ENCODE measurements at regions not wholly inside any gene's neighbourhood (a gene's known extent, or its start where the extent isn't known, plus 50 kb on each side); places are given as distances from the start of the nearest gene placed in this dataset.

DNA sequence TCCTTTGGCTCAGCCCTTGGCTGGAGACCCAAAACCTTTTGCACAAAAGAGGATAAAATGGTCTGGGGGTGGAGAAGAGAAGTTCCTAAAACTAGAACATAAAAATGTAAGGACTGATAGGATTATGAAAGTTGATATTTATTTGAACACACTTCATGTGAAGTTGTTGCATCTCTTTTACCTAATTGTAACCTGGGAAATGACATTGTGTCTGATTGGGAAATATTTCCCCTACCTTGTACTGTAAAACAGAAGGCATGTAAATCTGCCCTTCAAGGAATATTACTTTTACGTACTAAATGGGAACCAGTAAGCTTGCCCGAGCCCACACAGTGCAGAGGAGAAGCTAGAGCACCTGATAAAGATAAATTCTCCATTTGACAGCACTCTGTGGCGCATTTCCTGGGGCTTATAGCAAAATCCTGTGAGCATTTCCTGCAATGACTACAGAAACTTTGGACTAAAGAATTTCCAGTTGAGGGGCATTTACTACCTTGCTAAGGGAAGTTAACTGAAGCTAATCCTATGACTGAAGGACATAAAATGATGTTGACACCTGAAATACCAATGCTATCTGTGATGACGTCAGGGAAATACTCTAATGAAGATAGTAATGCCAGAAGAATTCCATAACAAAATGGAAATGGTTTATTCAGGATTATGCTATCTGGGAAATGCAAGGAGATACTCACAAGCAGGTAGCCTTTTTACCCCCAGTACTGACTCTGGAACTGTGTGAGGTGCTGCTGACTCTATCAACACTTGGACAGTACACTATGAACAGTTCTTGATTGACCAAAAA lies 78.3 kb upstream of the LIFR start:
- no peaks in the 10 kb centered on the region for H3K36me3 ChIP-seq (ENCODE audit: insufficient read depth, low read length)
- no peak overlapping the region for H3K4me3 ChIP-seq (ENCODE audit: low read depth, low read length, poor library complexity, severe bottlenecking)
- no peak overlapping the region for H3K9ac ChIP-seq (ENCODE audit: low read length)
- no peaks in the 10 kb centered on the region for H3K79me2 ChIP-seq (ENCODE audit: insufficient read depth, low read length)
- no peaks in the 10 kb centered on the region for H3K4me1 ChIP-seq (ENCODE audit: insufficient read depth, low read length, severe bottlenecking)
- H3F3A ChIP-seq (ENCODE audit: insufficient read depth, low read length) = no peaks in the 10 kb centered on the region
- no peak overlapping the region for H3K27ac ChIP-seq (ENCODE audit: low read depth, low read length, poor library complexity, severe bottlenecking)
- TF ChIP-seq EZH2 (IDR thresholded peaks at IDR 0.05; ENCODE audit: borderline replicate concordance, low read length) = no peak
- TF ChIP-seq, protein P1, sequence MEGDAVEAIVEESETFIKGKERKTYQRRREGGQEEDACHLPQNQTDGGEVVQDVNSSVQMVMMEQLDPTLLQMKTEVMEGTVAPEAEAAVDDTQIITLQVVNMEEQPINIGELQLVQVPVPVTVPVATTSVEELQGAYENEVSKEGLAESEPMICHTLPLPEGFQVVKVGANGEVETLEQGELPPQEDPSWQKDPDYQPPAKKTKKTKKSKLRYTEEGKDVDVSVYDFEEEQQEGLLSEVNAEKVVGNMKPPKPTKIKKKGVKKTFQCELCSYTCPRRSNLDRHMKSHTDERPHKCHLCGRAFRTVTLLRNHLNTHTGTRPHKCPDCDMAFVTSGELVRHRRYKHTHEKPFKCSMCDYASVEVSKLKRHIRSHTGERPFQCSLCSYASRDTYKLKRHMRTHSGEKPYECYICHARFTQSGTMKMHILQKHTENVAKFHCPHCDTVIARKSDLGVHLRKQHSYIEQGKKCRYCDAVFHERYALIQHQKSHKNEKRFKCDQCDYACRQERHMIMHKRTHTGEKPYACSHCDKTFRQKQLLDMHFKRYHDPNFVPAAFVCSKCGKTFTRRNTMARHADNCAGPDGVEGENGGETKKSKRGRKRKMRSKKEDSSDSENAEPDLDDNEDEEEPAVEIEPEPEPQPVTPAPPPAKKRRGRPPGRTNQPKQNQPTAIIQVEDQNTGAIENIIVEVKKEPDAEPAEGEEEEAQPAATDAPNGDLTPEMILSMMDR (IDR thresholded peaks at IDR 0.05; ENCODE audit: low read length) = no peak
- no peaks in the 10 kb centered on the region for H3K9me2 ChIP-seq (ENCODE audit: low read depth, low read length)
- no peak overlapping the region for H2AFZ ChIP-seq (ENCODE audit: low read length)
- H4K20me1 ChIP-seq (ENCODE audit: insufficient read depth, low read length) = no peaks in the 10 kb centered on the region
- H3K9me3 ChIP-seq (ENCODE audit: low read length) = 0 out of 2 replicates have a peak, but pooled peaks cover 5% of the 10 kb centered on the region
- no peak overlapping the region for H3K4me2 ChIP-seq (ENCODE audit: low read length)
- no peaks in the 10 kb centered on the region for H3K27me3 ChIP-seq (ENCODE audit: insufficient read depth, low read length)

DNA sequence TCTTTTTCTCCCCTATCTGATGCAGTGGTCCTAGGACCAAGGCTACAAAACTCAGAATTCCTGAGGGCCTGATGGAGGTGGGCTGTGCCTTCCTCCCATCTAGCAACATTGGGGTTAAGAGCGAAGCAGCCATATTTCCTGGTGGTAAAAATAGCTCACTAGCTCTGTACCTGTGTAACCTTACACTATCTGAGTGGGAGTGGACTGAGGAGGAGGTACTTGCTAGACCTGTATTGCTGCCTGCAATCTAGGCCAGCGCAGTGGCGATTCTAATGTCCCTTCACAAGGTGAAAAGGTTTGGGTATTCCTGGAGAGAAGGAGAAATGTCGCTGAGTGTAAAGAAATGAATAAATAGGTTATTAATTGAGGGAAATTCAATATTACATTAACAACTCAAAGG lies 80.2 kb upstream of the LIFR start:
- Histone ChIP-seq H3K36me3 (ENCODE audit: insufficient read depth, low read length) (no peaks in the 10 kb centered on the region), H3K9me2 (ENCODE audit: low read depth, low read length) (no peaks in the 10 kb centered on the region), H3K4me3 (ENCODE audit: low read depth, low read length, poor library complexity, severe bottlenecking) (no peak overlapping the region), H4K20me1 (ENCODE audit: insufficient read depth, low read length) (no peaks in the 10 kb centered on the region), H2AFZ (ENCODE audit: low read length) (no peak overlapping the region), H3F3A (ENCODE audit: insufficient read depth, low read length) (no peaks in the 10 kb centered on the region), H3K4me2 (ENCODE audit: low read length) (no peak overlapping the region), H3K9me3 (ENCODE audit: low read length) (0 out of 2 replicates have a peak, but pooled peaks cover 5% of the 10 kb centered on the region), H3K27me3 (ENCODE audit: insufficient read depth, low read length) (no peaks in the 10 kb centered on the region), H3K4me1 (ENCODE audit: insufficient read depth, low read length, severe bottlenecking) (no peaks in the 10 kb centered on the region), H3K27ac (ENCODE audit: low read depth, low read length, poor library complexity, severe bottlenecking) (no peak overlapping the region), H3K9ac (ENCODE audit: low read length) (no peak overlapping the region), H3K79me2 (ENCODE audit: insufficient read depth, low read length) (no peaks in the 10 kb centered on the region)
- TF ChIP-seq EZH2 (IDR thresholded peaks at IDR 0.05; ENCODE audit: borderline replicate concordance, low read length) = no peak
- TF ChIP-seq, protein P1 (IDR thresholded peaks at IDR 0.05; ENCODE audit: low read length) = no peak

DNA sequence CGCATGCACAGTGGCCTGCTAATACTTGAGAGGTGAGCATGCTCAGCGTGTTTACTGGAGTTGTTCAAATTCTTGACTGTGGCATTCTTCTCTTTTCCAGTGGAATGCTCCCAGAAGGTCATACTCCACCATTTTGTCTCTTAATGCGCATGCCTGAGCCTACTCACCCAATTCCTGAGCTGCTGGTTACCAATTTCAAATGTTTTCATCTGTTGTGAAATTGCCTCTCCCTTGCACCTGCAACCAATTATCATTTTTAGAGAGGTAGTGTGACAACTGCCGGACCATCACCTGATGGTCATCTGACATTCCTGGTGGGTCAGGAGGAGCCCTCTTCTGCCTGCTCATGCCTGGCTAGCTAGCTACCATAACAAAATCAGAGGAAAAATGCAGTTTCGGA lies 82.2 kb upstream of the LIFR start:
- H3K27ac ChIP-seq (ENCODE audit: low read depth, low read length, poor library complexity, severe bottlenecking) = no peak overlapping the region
- no peak overlapping the region for H3K4me3 ChIP-seq (ENCODE audit: low read depth, low read length, poor library complexity, severe bottlenecking)
- H3K4me1 ChIP-seq (ENCODE audit: insufficient read depth, low read length, severe bottlenecking) = no peaks in the 10 kb centered on the region
- no peaks in the 10 kb centered on the region for H4K20me1 ChIP-seq (ENCODE audit: insufficient read depth, low read length)
- H3K79me2 ChIP-seq (ENCODE audit: insufficient read depth, low read length) = no peaks in the 10 kb centered on the region
- no peaks in the 10 kb centered on the region for H3K36me3 ChIP-seq (ENCODE audit: insufficient read depth, low read length)
- no peaks in the 10 kb centered on the region for H3K9me2 ChIP-seq (ENCODE audit: low read depth, low read length)
- no peak overlapping the region for H3K9ac ChIP-seq (ENCODE audit: low read length)
- H3F3A ChIP-seq (ENCODE audit: insufficient read depth, low read length) = no peaks in the 10 kb centered on the region
- TF ChIP-seq EZH2 (IDR thresholded peaks at IDR 0.05; ENCODE audit: borderline replicate concordance, low read length) = no peak
- TF ChIP-seq, protein P1 (IDR thresholded peaks at IDR 0.05; ENCODE audit: low read length) = no peak
- no peak overlapping the region for H3K4me2 ChIP-seq (ENCODE audit: low read length)
- H3K9me3 ChIP-seq (ENCODE audit: low read length) = no peaks in the 10 kb centered on the region
- H2AFZ ChIP-seq (ENCODE audit: low read length) = no peak overlapping the region
- H3K27me3 ChIP-seq (ENCODE audit: insufficient read depth, low read length) = no peaks in the 10 kb centered on the region

Data from OCI-LY1 (cell line).